IPS-20b (cell line): ENCODE measurements at regions not wholly inside any gene's neighbourhood (a gene's known extent, or its start where the extent isn't known, plus 50 kb on each side); places are given as distances from the start of the nearest gene placed in this dataset.

Source experiments
- H3K27ac ChIP-seq: one replicate; pipeline ENCODE4 v1.5.1; 2013; ENCODE audit warnings: low read length
- H3K27me3 ChIP-seq: 2 replicates; pipeline ENCODE4 v1.6.1; 2013; ENCODE audit warnings: mild to moderate bottlenecking, low read length, inconsistent platforms; ENCODE audit not compliant: insufficient read depth
- H3K36me3 ChIP-seq: 2 replicates; pipeline ENCODE4 v1.6.1; 2013; ENCODE audit warnings: low read depth, mild to moderate bottlenecking, inconsistent platforms, low read length, moderate library complexity; ENCODE audit not compliant: insufficient read depth
- H3K4me1 ChIP-seq: 2 replicates; pipeline ENCODE4 v1.6.1; 2013; ENCODE audit warnings: mild to moderate bottlenecking, control low read depth, inconsistent platforms, low read length, moderate library complexity; ENCODE audit not compliant: insufficient read depth
- H3K4me3 ChIP-seq: 2 replicates; pipeline ENCODE4 v1.5.1; 2013; ENCODE audit warnings: mild to moderate bottlenecking, low read length, inconsistent platforms
- H3K9ac ChIP-seq: 2 replicates; pipeline ENCODE4 v1.6.1; 2013; ENCODE audit warnings: low read depth, mild to moderate bottlenecking, inconsistent platforms, low read length, moderate library complexity
- H3K9me3 ChIP-seq: 2 replicates; pipeline ENCODE4 v1.6.1; 2013; ENCODE audit warnings: mild to moderate bottlenecking, low read depth, low read length, inconsistent platforms; ENCODE audit not compliant: insufficient read depth

DNA sequence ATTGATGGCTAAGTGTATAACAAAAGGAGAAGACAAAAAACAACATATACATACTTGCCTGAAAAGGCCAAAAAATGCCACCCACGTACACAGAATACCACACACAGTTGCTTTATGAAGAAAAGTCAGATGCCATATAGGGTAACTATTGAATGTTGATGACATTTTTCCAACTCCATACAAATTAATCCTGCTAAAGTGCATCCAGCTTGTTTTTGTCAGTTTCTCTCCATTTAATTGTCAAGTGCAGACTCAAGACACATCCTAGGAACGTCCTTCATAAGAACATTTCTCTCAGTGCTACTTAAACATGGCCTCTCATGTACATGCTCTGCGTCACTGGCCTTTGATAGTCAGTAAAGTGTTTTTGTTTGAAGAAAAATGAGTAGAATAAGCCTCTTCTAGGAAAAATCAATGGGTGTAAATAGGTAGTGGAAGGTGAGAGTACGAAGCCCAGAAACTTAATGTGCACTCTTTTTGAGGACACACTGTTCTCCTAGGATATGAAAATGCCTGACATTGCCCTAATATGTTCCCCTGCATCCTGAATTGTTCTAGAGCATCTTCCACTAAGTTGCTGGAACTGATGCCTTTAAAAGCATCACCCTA is 267.4 kb upstream of the ATP11B start:
- H3K9me3 ChIP-seq = no peaks in the 10 kb centered on the region
- H3K27ac ChIP-seq = no peak overlapping the region
- H3K36me3 ChIP-seq = no peaks in the 10 kb centered on the region
- no peak overlapping the region for H3K4me3 ChIP-seq
- H3K4me1 ChIP-seq = no peaks in the 10 kb centered on the region; the same call in 1 of the 2 replicates
- H3K9ac ChIP-seq = no peak overlapping the region
- H3K27me3 ChIP-seq = no peaks in the 10 kb centered on the region

DNA sequence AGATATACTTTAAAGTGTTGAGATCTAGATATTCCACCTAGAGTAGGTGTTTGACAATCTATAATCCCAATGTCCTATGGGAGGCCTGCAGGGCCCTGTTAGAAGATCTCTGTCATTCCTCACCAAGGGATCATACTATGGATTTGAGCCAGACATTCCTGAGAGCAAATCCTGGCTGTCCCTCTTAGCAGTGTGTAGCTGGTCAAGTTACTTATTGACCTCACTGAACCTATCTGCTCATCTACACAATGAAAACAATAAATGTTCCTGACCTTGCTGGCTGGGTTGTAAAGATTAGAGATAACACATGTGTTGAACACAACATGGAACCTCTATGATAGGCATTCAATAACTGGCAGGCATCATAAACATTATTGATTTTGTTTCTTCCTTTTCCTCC is 265.6 kb upstream of the ATP11B start:
- Histone ChIP-seq H3K27me3 (no peaks in the 10 kb centered on the region), H3K9me3 (no peaks in the 10 kb centered on the region), H3K9ac (no peak overlapping the region), H3K4me1 (no peaks in the 10 kb centered on the region; the same call in 1 of the 2 replicates), H3K27ac (no peak overlapping the region), H3K4me3 (no peak overlapping the region), H3K36me3 (no peaks in the 10 kb centered on the region)

DNA sequence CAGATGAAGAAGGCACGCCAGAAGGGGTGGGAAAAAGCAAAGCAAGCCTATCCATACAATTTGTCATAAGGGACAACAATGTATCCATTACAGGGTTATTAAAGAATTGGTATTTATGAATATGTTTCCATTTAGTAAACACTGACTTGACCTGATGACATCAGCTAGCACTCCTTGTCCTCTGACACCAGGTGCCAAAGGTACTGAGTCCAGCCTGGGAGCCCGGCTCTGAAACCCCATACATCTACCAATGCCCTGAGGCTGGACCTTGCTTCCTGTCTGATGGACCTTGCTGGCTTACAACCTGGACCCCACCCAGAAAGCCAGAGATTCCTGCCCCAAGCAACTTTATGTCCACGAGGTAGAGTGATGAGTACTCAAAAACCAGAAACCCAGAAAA is 263.0 kb upstream of the ATP11B start:
- Histone ChIP-seq H3K9ac (no peak overlapping the region), H3K27me3 (no peaks in the 10 kb centered on the region), H3K4me3 (no peak overlapping the region), H3K9me3 (no peaks in the 10 kb centered on the region), H3K27ac (no peak overlapping the region), H3K36me3 (no peaks in the 10 kb centered on the region), H3K4me1 (no peaks in the 10 kb centered on the region; the same call in 1 of the 2 replicates)

DNA sequence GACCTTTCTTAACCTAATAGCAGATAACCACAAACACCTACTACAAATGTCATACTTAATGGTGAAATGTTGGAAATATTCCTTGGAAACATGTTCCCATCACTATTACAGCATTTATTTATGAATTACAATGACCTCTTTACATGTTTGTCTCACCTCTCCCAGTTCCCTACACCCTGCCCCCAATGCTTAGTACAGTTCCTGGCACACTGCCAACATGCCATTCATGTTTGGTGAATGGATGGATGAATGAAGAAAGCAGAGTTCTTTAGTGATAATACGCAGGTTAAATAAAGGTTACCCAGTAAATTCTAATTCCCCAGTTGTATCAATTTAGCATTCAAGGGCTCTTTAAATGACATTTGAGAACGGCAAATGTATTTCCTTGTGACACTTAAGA is 259.9 kb upstream of the ATP11B start:
- Histone ChIP-seq H3K27me3 (no peaks in the 10 kb centered on the region), H3K36me3 (no peaks in the 10 kb centered on the region), H3K9ac (no peak overlapping the region), H3K4me1 (no peaks in the 10 kb centered on the region; the same call in 1 of the 2 replicates), H3K9me3 (no peaks in the 10 kb centered on the region), H3K27ac (no peak overlapping the region), H3K4me3 (no peak overlapping the region)

DNA sequence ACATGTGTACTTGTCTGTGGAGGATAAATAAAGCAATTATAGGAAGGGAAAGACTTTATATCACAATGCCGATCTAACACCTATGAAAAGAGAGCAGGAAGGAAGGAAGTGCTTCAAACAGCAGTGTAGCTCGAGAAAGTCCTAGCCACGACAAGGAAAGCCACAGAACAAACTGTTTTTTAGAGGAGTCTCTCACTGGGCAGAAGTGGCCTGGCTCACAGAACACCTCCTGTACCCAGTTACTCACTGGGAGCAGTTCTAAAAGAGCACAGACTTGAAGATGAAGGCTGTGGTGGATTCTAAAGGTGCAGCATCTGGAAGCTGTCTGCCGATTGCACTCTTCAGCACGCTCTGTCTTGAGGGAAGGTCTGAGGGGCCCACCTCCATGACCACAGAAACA is 248.8 kb upstream of the ATP11B start:
- no peaks in the 10 kb centered on the region for H3K4me1 ChIP-seq
- no peaks in the 10 kb centered on the region for H3K27me3 ChIP-seq

DNA sequence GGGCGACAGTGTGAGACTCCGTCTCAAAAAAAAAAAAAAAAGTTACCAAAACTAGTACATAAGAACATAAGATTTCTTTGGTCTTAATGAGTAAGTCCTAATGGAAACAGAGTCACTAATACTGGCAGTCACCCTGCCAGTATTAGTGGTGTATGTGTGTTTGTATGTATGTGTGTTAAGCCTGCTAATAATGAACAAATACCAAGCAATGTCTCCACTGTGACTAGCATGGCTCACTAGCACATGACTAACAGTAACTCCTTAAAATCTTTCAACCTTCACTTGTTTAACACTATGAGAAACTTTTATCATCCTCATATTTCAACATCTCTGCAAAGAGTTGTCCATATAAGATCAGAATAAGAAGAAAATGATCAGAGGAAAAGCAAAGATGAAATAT is 231.0 kb upstream of the ATP11B start:
- Histone ChIP-seq H3K9ac (no peak overlapping the region), H3K4me3 (no peak overlapping the region), H3K36me3 (no peaks in the 10 kb centered on the region), H3K4me1 (peaks cover 14% of the 10 kb centered on the region), H3K9me3 (peaks cover 4% of the 10 kb centered on the region; the same call in 1 of the 2 replicates), H3K27me3 (no peaks in the 10 kb centered on the region), H3K27ac (no peak overlapping the region)

More for the DNA sequence above, 248.8 kb upstream of the ATP11B start:
- Histone ChIP-seq H3K4me3 (no peak overlapping the region), H3K9ac (no peak overlapping the region), H3K36me3 (no peaks in the 10 kb centered on the region), H3K9me3 (no peaks in the 10 kb centered on the region), H3K27ac (no peak overlapping the region)

DNA sequence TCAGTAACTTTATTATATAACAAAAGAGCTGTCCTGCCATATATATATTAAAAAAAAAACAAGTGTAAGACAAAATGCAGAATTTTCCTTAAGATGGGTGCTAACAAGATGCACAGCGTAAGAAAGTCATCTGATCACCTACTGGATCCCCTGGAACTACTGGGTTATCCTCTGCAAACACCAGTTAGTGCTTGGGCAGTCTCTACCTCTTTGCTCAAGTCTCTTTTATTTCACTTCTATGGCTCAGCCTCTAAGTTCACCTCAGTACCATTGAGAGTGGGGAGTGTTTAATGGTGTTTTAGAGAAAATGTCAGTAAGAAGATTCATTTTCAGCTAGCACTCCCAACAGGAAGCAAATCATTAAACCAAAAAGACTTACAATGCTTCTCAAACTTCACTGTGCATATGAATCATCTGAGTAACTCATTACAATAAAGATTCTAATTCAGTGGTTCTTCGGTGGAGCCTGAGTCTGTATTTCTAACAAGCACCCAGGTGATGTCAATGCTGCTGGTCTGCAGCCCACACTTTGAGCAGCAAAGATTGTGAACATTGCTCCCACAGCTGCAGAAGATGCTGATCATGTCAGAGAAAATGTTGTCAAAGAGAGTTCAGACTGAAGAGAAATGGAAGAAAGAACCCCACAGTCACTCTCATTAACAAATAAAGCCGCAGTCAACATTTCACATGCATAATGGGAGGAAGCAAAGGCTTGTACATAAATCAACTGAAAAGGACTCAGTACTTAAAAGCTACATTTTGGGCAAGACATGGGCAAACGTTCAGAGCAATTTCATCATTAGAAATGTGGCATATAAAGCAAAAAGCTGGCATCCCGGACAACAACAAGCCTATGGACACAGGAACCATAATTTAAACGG is 227.1 kb upstream of the ATP11B start:
- Histone ChIP-seq H3K27ac (no peak overlapping the region), H3K27me3 (no peaks in the 10 kb centered on the region), H3K9ac (no peak overlapping the region), H3K4me1 (peaks cover 29% of the 10 kb centered on the region), H3K4me3 (peak overlapping the region; percentile 22; the same call in 1 of the 2 replicates), H3K9me3 (no peaks in the 10 kb centered on the region), H3K36me3 (no peaks in the 10 kb centered on the region)

DNA sequence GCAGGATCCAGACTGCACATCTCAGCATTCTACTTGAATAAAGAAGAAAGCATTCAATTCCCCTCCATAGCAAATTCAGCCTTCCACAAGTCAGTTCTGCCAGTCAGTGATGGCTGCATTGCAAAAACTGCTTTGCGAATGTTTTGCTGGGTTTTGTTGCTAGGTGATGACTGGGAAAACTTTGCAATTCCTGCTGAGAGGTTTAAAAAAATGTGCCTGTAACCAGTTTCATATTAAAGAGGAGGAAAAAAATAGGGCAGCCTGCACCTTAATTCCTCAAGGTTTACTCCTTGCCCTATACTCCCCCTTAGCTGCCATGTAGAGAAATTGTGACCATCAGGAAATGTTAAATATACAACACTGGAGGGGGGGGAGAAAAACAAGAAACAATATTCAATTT is 225.6 kb upstream of the ATP11B start:
- Histone ChIP-seq H3K4me1 (peaks cover 29% of the 10 kb centered on the region), H3K9me3 (no peaks in the 10 kb centered on the region), H3K36me3 (no peaks in the 10 kb centered on the region), H3K9ac (no peak overlapping the region), H3K27ac (no peak overlapping the region), H3K27me3 (no peaks in the 10 kb centered on the region), H3K4me3 (no peak overlapping the region)

DNA sequence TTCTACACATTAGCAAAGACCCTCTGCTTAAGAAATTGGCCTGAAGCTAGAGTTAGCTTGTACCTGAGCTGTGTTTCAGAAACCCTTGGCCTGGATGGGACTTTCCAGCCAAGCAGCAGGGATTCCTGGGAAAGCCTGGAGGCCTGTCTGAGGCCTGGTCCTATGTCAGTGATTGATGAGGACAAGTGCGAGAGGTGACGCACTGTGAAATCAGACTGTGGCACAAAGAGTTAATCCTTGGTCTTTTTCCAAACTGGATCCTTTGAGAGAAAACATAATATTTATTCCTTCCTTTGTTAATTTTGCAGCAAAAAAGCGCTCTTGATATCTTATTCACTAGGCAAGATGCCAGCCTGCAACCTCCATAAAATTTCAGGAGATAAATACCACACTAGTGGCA is 225.0 kb upstream of the ATP11B start:
- no peak overlapping the region for H3K9ac ChIP-seq
- H3K36me3 ChIP-seq = no peaks in the 10 kb centered on the region
- H3K4me1 ChIP-seq = peaks cover 29% of the 10 kb centered on the region
- H3K9me3 ChIP-seq = no peaks in the 10 kb centered on the region
- H3K27ac ChIP-seq = no peak overlapping the region
- H3K27me3 ChIP-seq = no peaks in the 10 kb centered on the region
- H3K4me3 ChIP-seq = no peak overlapping the region

DNA sequence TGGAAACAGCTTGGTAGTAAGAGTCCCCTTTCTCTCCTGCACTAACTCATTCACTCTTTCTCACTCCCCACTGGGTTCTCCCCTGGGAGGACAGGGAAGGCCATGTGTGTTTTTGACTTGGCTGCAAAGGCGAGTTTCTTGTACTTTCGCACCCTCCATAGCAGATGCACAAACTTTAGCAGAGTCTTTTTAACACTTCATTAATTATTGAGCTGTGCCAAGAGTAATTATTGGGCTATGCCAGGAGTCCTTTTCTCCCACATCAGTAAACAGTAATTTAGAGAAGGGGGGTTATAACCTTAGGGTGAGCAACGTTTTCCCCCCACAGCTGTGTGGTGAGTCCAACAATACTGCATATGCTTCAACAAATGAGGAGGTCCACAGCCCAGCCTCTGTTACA is 224.4 kb upstream of the ATP11B start:
- Histone ChIP-seq H3K27ac (no peak overlapping the region), H3K9ac (no peak overlapping the region), H3K27me3 (no peaks in the 10 kb centered on the region), H3K4me1 (peaks cover 29% of the 10 kb centered on the region), H3K9me3 (no peaks in the 10 kb centered on the region), H3K4me3 (no peak overlapping the region), H3K36me3 (no peaks in the 10 kb centered on the region)

DNA sequence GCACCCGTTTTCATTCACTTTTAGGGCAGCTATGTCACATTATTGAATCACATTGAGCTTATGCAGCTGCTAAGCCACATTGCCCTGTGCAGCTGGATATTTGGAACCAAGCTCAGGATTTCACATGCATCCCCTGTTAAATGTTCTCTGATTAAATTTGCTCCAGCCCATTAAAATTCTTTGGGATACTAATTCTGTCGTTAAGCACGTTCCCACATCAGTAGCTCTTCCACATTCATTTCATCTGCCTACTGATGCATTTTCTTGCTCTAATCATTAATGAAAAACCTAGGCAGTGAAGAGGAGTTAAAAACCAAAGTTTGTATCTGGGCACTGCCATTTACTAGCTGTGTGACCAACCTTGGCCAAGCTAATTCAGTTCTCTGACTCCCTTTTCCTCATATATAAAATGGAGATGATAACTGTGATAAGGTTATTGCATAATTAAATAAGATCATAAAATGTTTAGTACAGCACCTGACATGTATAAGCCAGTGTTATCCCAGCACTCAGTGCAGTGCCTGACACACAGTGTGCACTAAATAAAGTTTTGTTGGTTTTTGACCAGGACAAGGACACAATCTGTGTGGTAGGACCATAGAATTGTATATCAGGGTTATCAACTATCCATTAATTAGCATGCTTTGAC is 222.2 kb upstream of the ATP11B start:
- Histone ChIP-seq H3K4me1 (peaks cover 22% of the 10 kb centered on the region), H3K36me3 (no peaks in the 10 kb centered on the region), H3K27ac (no peak overlapping the region), H3K27me3 (no peaks in the 10 kb centered on the region), H3K4me3 (no peak overlapping the region), H3K9me3 (no peaks in the 10 kb centered on the region), H3K9ac (no peak overlapping the region)

DNA sequence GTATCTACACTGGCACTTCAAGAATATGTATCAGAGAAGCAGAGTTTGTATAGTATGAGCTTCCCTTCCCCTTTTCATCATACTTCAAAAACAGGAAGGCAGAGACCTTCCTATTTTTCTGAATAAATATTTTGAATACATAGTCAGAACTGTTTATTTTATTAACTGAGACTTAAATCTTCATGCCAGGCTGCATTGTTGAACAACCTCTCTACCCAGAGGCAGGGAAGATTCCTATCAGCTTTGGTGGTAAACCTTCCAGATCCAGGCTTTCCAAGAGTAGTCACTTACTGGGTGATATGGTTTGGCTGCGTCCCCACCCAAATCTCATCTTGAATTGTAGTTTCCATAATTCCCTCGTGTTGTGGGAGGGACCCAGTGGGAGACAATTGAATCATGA is 217.4 kb upstream of the ATP11B start:
- H3K27ac ChIP-seq = no peak overlapping the region

More for the DNA sequence above, 217.4 kb upstream of the ATP11B start:
- H3K4me1 ChIP-seq = no peaks in the 10 kb centered on the region
- no peaks in the 10 kb centered on the region for H3K36me3 ChIP-seq
- no peaks in the 10 kb centered on the region for H3K9me3 ChIP-seq
- H3K9ac ChIP-seq = no peak overlapping the region
- H3K4me3 ChIP-seq = no peak overlapping the region
- no peaks in the 10 kb centered on the region for H3K27me3 ChIP-seq
